ENCODE measurements at regions not wholly inside any gene's neighbourhood (a gene's known extent, or its start where the extent isn't known, plus 50 kb on each side); places are given as distances from the start of the nearest gene placed in this dataset.

DNA sequence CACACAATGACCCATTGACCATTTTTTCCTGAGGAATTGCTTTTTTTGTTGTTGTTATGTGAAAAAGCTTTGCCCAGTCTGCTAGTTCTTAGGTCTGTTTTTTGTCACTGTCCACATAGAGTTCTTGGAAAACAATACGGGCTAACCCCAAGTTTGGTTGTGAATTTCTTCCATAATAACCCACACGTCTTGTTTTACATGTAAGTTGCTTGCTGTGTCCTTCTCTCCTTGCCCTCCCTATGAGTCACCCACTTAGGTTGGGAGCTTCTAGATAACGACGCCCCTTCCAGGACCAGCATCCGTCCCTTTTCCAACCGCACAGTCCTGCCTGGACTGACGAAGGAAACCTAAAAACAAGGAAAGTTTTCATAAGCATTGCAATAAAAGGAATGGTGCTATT lies 175.3 kb upstream of the HS3ST3A1 start (continued):
- TF ChIP-seq, protein P1, sequence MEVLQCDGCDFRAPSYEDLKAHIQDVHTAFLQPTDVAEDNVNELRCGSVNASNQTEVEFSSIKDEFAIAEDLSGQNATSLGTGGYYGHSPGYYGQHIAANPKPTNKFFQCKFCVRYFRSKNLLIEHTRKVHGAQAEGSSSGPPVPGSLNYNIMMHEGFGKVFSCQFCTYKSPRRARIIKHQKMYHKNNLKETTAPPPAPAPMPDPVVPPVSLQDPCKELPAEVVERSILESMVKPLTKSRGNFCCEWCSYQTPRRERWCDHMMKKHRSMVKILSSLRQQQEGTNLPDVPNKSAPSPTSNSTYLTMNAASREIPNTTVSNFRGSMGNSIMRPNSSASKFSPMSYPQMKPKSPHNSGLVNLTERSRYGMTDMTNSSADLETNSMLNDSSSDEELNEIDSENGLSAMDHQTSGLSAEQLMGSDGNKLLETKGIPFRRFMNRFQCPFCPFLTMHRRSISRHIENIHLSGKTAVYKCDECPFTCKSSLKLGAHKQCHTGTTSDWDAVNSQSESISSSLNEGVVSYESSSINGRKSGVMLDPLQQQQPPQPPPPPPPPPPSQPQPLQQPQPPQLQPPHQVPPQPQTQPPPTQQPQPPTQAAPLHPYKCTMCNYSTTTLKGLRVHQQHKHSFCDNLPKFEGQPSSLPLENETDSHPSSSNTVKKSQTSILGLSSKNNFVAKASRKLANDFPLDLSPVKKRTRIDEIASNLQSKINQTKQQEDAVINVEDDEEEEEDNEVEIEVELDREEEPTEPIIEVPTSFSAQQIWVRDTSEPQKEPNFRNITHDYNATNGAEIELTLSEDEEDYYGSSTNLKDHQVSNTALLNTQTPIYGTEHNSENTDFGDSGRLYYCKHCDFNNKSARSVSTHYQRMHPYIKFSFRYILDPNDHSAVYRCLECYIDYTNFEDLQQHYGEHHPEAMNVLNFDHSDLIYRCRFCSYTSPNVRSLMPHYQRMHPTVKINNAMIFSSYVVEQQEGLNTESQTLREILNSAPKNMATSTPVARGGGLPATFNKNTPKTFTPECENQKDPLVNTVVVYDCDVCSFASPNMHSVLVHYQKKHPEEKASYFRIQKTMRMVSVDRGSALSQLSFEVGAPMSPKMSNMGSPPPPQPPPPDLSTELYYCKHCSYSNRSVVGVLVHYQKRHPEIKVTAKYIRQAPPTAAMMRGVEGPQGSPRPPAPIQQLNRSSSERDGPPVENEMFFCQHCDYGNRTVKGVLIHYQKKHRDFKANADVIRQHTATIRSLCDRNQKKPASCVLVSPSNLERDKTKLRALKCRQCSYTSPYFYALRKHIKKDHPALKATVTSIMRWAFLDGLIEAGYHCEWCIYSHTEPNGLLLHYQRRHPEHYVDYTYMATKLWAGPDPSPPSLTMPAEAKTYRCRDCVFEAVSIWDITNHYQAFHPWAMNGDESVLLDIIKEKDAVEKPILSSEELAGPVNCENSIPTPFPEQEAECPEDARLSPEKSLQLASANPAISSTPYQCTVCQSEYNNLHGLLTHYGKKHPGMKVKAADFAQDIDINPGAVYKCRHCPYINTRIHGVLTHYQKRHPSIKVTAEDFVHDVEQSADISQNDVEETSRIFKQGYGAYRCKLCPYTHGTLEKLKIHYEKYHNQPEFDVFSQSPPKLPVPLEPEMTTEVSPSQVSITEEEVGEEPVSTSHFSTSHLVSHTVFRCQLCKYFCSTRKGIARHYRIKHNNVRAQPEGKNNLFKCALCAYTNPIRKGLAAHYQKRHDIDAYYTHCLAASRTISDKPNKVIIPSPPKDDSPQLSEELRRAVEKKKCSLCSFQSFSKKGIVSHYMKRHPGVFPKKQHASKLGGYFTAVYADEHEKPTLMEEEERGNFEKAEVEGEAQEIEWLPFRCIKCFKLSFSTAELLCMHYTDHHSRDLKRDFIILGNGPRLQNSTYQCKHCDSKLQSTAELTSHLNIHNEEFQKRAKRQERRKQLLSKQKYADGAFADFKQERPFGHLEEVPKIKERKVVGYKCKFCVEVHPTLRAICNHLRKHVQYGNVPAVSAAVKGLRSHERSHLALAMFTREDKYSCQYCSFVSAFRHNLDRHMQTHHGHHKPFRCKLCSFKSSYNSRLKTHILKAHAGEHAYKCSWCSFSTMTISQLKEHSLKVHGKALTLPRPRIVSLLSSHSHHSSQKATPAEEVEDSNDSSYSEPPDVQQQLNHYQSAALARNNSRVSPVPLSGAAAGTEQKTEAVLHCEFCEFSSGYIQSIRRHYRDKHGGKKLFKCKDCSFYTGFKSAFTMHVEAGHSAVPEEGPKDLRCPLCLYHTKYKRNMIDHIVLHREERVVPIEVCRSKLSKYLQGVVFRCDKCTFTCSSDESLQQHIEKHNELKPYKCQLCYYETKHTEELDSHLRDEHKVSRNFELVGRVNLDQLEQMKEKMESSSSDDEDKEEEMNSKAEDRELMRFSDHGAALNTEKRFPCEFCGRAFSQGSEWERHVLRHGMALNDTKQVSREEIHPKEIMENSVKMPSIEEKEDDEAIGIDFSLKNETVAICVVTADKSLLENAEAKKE (CRISPR knock-in tag; IDR thresholded peaks at IDR 0.05) = no peak
- TF ChIP-seq NANOG (IDR thresholded peaks at IDR 0.05; ENCODE audit: borderline replicate concordance) = no peak

DNA sequence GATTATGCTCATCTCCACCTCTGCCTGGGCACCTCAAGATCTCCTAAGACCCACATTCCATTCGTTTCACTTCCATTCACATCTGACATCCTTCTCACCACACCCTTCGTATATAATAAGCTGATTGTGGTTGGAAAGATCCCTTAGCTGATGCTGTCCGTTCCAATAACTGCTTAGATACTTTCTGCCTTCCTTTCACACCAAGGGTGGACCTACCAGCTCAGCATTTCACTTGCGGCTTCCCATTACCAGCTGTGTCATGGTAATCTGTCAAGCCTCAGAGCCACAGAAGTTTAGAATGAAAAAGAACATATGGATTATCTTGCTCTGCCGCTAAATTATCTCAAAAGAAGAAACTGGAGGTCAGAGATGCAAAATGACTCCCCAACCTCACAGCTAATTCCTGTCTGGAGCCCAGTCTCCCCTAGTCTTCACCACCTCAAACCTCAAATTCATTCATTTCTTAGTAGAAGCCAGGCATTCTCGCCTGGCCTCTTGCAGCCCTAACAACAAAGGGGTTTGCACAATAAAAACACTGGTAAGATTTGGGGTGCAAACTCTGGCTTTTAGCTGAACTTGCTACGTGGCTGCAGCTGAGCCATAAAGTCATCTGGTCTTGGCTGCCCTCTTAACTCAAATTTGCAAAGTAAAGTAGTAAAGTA lies 182.8 kb upstream of the HS3ST3A1 start:
- ATAC-seq = no peak
- TF ChIP-seq POLR2AphosphoS5 (IDR thresholded peaks at IDR 0.05; ENCODE audit: low read depth) (no peak), EZH2phosphoT487 (IDR thresholded peaks at IDR 0.05; ENCODE audit: unreplicated experiment) (no peak), STAT1 (IDR thresholded peaks at IDR 0.05; ENCODE audit: unreplicated experiment) (no peak), EZH2 (IDR thresholded peaks at IDR 0.05; ENCODE audit: low read depth, unreplicated experiment) (no peak), ZNF331 (CRISPR knock-in tag; IDR thresholded peaks at IDR 0.05; ENCODE audit: low read depth) (no peak), ZNF114 (CRISPR knock-in tag; IDR thresholded peaks at IDR 0.05) (no peak)
- TF ChIP-seq, protein P2, sequence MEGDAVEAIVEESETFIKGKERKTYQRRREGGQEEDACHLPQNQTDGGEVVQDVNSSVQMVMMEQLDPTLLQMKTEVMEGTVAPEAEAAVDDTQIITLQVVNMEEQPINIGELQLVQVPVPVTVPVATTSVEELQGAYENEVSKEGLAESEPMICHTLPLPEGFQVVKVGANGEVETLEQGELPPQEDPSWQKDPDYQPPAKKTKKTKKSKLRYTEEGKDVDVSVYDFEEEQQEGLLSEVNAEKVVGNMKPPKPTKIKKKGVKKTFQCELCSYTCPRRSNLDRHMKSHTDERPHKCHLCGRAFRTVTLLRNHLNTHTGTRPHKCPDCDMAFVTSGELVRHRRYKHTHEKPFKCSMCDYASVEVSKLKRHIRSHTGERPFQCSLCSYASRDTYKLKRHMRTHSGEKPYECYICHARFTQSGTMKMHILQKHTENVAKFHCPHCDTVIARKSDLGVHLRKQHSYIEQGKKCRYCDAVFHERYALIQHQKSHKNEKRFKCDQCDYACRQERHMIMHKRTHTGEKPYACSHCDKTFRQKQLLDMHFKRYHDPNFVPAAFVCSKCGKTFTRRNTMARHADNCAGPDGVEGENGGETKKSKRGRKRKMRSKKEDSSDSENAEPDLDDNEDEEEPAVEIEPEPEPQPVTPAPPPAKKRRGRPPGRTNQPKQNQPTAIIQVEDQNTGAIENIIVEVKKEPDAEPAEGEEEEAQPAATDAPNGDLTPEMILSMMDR (conservative IDR thresholded peaks at IDR 0.05; ENCODE audit: low read depth in 2 of 2) = no peak
- TF ChIP-seq, protein P3, sequence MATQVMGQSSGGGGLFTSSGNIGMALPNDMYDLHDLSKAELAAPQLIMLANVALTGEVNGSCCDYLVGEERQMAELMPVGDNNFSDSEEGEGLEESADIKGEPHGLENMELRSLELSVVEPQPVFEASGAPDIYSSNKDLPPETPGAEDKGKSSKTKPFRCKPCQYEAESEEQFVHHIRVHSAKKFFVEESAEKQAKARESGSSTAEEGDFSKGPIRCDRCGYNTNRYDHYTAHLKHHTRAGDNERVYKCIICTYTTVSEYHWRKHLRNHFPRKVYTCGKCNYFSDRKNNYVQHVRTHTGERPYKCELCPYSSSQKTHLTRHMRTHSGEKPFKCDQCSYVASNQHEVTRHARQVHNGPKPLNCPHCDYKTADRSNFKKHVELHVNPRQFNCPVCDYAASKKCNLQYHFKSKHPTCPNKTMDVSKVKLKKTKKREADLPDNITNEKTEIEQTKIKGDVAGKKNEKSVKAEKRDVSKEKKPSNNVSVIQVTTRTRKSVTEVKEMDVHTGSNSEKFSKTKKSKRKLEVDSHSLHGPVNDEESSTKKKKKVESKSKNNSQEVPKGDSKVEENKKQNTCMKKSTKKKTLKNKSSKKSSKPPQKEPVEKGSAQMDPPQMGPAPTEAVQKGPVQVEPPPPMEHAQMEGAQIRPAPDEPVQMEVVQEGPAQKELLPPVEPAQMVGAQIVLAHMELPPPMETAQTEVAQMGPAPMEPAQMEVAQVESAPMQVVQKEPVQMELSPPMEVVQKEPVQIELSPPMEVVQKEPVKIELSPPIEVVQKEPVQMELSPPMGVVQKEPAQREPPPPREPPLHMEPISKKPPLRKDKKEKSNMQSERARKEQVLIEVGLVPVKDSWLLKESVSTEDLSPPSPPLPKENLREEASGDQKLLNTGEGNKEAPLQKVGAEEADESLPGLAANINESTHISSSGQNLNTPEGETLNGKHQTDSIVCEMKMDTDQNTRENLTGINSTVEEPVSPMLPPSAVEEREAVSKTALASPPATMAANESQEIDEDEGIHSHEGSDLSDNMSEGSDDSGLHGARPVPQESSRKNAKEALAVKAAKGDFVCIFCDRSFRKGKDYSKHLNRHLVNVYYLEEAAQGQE (IDR thresholded peaks at IDR 0.05; ENCODE audit: unreplicated experiment) = no peak

More for the DNA sequence above, 182.8 kb upstream of the HS3ST3A1 start:
- Mint-ChIP-seq H3K36me3 (ENCODE audit: low read depth) (peaks cover 7% of the 10 kb centered on the region; the same call in 2 of the 3 replicates), H3K27ac (no peak overlapping the region), H3K4me3 (no peak overlapping the region), H3K9me3 (peaks cover 14% of the 10 kb centered on the region), H3K4me1 (0 out of 3 replicates have a peak, but pooled peaks cover 7% of the 10 kb centered on the region), H3K27me3 (ENCODE audit: insufficient read depth, low read depth, poor library complexity) (no peaks in the 10 kb centered on the region)
- H3K4me3 ChIP-seq = no peak overlapping the region
- H3K36me3 ChIP-seq (ENCODE audit: insufficient read depth) = 0 out of 2 replicates have a peak, but pooled peaks cover 3% of the 10 kb centered on the region
- H3F3A ChIP-seq (replicated peaks; ENCODE audit: low read depth) = peaks cover 3% of the 10 kb centered on the region; the same call in 1 of the 2 replicates
- peak overlapping the region; percentile 14; the same call in 1 of the 2 replicates for H3K27ac ChIP-seq (ENCODE audit: low read depth)
- H3K4me2 ChIP-seq = no peak overlapping the region
- no peak overlapping the region for H2AFZ ChIP-seq
- H4K20me1 ChIP-seq (replicated peaks; ENCODE audit: insufficient read depth) = no peaks in the 10 kb centered on the region
- H3K27me3 ChIP-seq (ENCODE audit: insufficient read depth) = no peaks in the 10 kb centered on the region
- H3K4me1 ChIP-seq (ENCODE audit: insufficient read depth) = no peaks in the 10 kb centered on the region
- H3K79me2 ChIP-seq (replicated peaks; ENCODE audit: insufficient read depth) = no peaks in the 10 kb centered on the region
- DNase-seq (ENCODE audit: low spot score) = peak; percentile 1
- no peaks in the 10 kb centered on the region; the same call in 1 of the 2 replicates for H3K9me2 ChIP-seq (ENCODE audit: insufficient read depth)

Measured in GM23338 (cell line).